Spinal cord (tissue), 9 donors: ENCODE measurements at regions not wholly inside any gene's neighbourhood (a gene's known extent, or its start where the extent isn't known, plus 50 kb on each side); places are given as distances from the start of the nearest gene placed in this dataset.

Source experiments
- DNase-seq, 6 donors: peaks; one replicate each; pipeline versions ENCODE4 v3.0.0 to v3.0.0-alpha.2; 2013 to 2015; ENCODE audit warnings: low spot score in 6 of 6, low read depth in 4 of 6
- H3K27ac ChIP-seq: one replicate; pipeline ENCODE4 v1.5.1; 2013; ENCODE audit warnings: low read depth, low read length, control low read depth
- H3K27me3 ChIP-seq: one replicate; pipeline ENCODE4 v1.6.1; 2013; ENCODE audit warnings: low read length; ENCODE audit not compliant: control insufficient read depth, insufficient read depth
- H3K36me3 ChIP-seq: one replicate; pipeline ENCODE4 v1.6.1; 2013; ENCODE audit warnings: low read length; ENCODE audit not compliant: control insufficient read depth, insufficient read depth
- H3K4me1 ChIP-seq: one replicate; pipeline ENCODE4 v1.6.1; 2013; ENCODE audit warnings: low read length; ENCODE audit not compliant: control insufficient read depth, insufficient read depth
- H3K4me3 ChIP-seq: one replicate; pipeline ENCODE4 v1.5.1; 2013; ENCODE audit warnings: low read depth, low read length, control low read depth
- H3K9me3 ChIP-seq: one replicate; pipeline ENCODE4 v1.6.1; 2013; ENCODE audit warnings: low read length; ENCODE audit not compliant: control insufficient read depth, insufficient read depth
- WGBS: methylation state at CpG from one replicate; pipeline ENCODE4 v1.1.5; 2013; ENCODE audit warnings: missing lambda C conversion rate; ENCODE audit not compliant: insufficient coverage; 5-methylcytosine and 5-hydroxymethylcytosine counted together
- donor health status: healthy.

- H3K4me3 ChIP-seq: no peak overlapping the region
Observed at GRCh38 chr9:96159596-96159995, 142.4 kb downstream of the HSD17B3 start.

GRCh38 chr9:96158909-96159575, 142.9 kb downstream of the HSD17B3 start:
- no peak for DNase-seq
- Histone ChIP-seq H3K4me3 (no peak overlapping the region), H3K4me1 (peaks cover 23% of the 10 kb centered on the region), H3K9me3 (no peaks in the 10 kb centered on the region), H3K27ac (no peak overlapping the region), H3K27me3 (no peaks in the 10 kb centered on the region), H3K36me3 (no peaks in the 10 kb centered on the region)
- 68% methylated on average over 4 of the region's 9 CpGs for WGBS

More at GRCh38 chr9:96159596-96159995, 142.4 kb downstream of the HSD17B3 start:
- no peaks in the 10 kb centered on the region for H3K36me3 ChIP-seq
- 95% methylated on average over 4 of the region's 4 CpGs for WGBS
- peaks cover 23% of the 10 kb centered on the region for H3K4me1 ChIP-seq
- H3K27ac ChIP-seq: no peak overlapping the region
- H3K9me3 ChIP-seq: no peaks in the 10 kb centered on the region
- no peaks in the 10 kb centered on the region for H3K27me3 ChIP-seq
- DNase-seq: no peak

- no peak for DNase-seq
- Histone ChIP-seq H3K27me3 (no peaks in the 10 kb centered on the region), H3K36me3 (no peaks in the 10 kb centered on the region), H3K4me1 (peaks cover 23% of the 10 kb centered on the region), H3K27ac (no peak overlapping the region), H3K9me3 (no peaks in the 10 kb centered on the region), H3K4me3 (no peak overlapping the region)
- 96% methylated on average over 3 of the region's 8 CpGs for WGBS
Observed at GRCh38 chr9:96158147-96158546, 143.8 kb downstream of the HSD17B3 start.

GRCh38 chr9:96157675-96158074, 144.3 kb downstream of the HSD17B3 start:
- 0% methylated on average over 1 of the region's 1 CpG for whole genome bisulfite sequencing
- no peaks in the 10 kb centered on the region for H3K27me3 ChIP-seq
- H3K27ac ChIP-seq: no peak overlapping the region

GRCh38 chr9:96156171-96156974, 145.6 kb downstream of the HSD17B3 start:
- Histone ChIP-seq H3K27me3 (no peaks in the 10 kb centered on the region), H3K4me1 (peaks cover 23% of the 10 kb centered on the region), H3K9me3 (no peaks in the 10 kb centered on the region), H3K4me3 (no peak overlapping the region), H3K36me3 (no peaks in the 10 kb centered on the region), H3K27ac (peak overlapping the region; percentile 64)
- WGBS: 56% methylated on average over 5 of the region's 10 CpGs
- DNase-seq: peak in 2 of 6 donors; percentile 66 to 80

More at GRCh38 chr9:96157675-96158074, 144.3 kb downstream of the HSD17B3 start:
- Histone ChIP-seq H3K9me3 (no peaks in the 10 kb centered on the region), H3K4me3 (no peak overlapping the region), H3K36me3 (no peaks in the 10 kb centered on the region), H3K4me1 (peaks cover 23% of the 10 kb centered on the region)
- no peak for DNase-seq

GRCh38 chr9:96154081-96154480, 147.9 kb downstream of the HSD17B3 start:
- H3K4me1 ChIP-seq: peaks cover 16% of the 10 kb centered on the region
- no peak overlapping the region for H3K4me3 ChIP-seq
- H3K27ac ChIP-seq: no peak overlapping the region
- no peaks in the 10 kb centered on the region for H3K27me3 ChIP-seq
- WGBS: 93% methylated on average over 12 of the region's 13 CpGs
- H3K9me3 ChIP-seq: no peaks in the 10 kb centered on the region
- DNase-seq: no peak
- H3K36me3 ChIP-seq: no peaks in the 10 kb centered on the region

GRCh38 chr9:96152550-96152949, 149.4 kb downstream of the HSD17B3 start:
- Histone ChIP-seq H3K4me3 (no peak overlapping the region), H3K36me3 (no peaks in the 10 kb centered on the region), H3K27ac (no peak overlapping the region), H3K27me3 (no peaks in the 10 kb centered on the region), H3K9me3 (no peaks in the 10 kb centered on the region), H3K4me1 (peaks cover 15% of the 10 kb centered on the region)
- DNase-seq: no peak
- WGBS: 86% methylated on average over 2 of the region's 2 CpGs

GRCh38 chr9:96150324-96151227, 151.4 kb downstream of the HSD17B3 start:
- no peaks in the 10 kb centered on the region for H3K9me3 ChIP-seq
- no peak for DNase-seq
- H3K4me3 ChIP-seq: no peak overlapping the region
- no peaks in the 10 kb centered on the region for H3K36me3 ChIP-seq
- H3K4me1 ChIP-seq: no peaks in the 10 kb centered on the region
- no peaks in the 10 kb centered on the region for H3K27me3 ChIP-seq
- 74% methylated on average over 7 of the region's 11 CpGs for WGBS
- H3K27ac ChIP-seq: no peak overlapping the region

- Histone ChIP-seq H3K9me3 (no peaks in the 10 kb centered on the region), H3K36me3 (no peaks in the 10 kb centered on the region), H3K27ac (no peak overlapping the region), H3K4me1 (no peaks in the 10 kb centered on the region), H3K27me3 (no peaks in the 10 kb centered on the region), H3K4me3 (no peak overlapping the region)
- no peak for DNase-seq
- WGBS: 73% methylated on average over 7 of the region's 13 CpGs
Observed at GRCh38 chr9:96149533-96150280, 152.3 kb downstream of the HSD17B3 start.
